NCI-H2196 treated with DMSO at 0.1 percent for 48 hours (cell line): ENCODE measurements at regions not wholly inside any gene's neighbourhood (a gene's known extent, or its start where the extent isn't known, plus 50 kb on each side); places are given as distances from the start of the nearest gene placed in this dataset.

Source experiments
- DNase-seq: peaks from one replicate; lab custom pipeline; 2025; ENCODE audit not compliant: unreplicated experiment; lab: John Stamatoyannopoulos, UW

- no peak for DNase-seq
Observed at GRCh38 chr1:30194046-30194619, 529.3 kb downstream of the MATN1 start.

GRCh38 chr1:30192969-30193630 is 530.3 kb downstream of the MATN1 start:
- no peak for DNase-seq

GRCh38 chr1:30191154-30191702 is 532.2 kb downstream of the MATN1 start:
- no peak for DNase-seq

GRCh38 chr1:30190511-30191153 is 532.8 kb downstream of the MATN1 start:
- DNase-seq: no peak

- DNase-seq: no peak
Observed at GRCh38 chr1:30189818-30190500, 533.4 kb downstream of the MATN1 start.

GRCh38 chr1:30188999-30189398 is 534.4 kb downstream of the MATN1 start:
- DNase-seq: no peak

GRCh38 chr1:30188329-30188728 is 535.1 kb downstream of the MATN1 start:
- no peak for DNase-seq

- no peak for DNase-seq
Observed at GRCh38 chr1:30187413-30188023, 535.9 kb downstream of the MATN1 start.

- DNase-seq: no peak
Observed at GRCh38 chr1:30186586-30186985, 536.8 kb downstream of the MATN1 start.

- no peak for DNase-seq
Observed at GRCh38 chr1:30185809-30186208, 537.6 kb downstream of the MATN1 start.

- no peak for DNase-seq
Observed at GRCh38 chr1:30185313-30185712, 538.1 kb downstream of the MATN1 start.

GRCh38 chr1:30184393-30185141 is 538.8 kb downstream of the MATN1 start:
- no peak for DNase-seq

- no peak for DNase-seq
Observed at GRCh38 chr1:30183895-30184294, 539.5 kb downstream of the MATN1 start.

GRCh38 chr1:30183006-30183405 is 540.4 kb downstream of the MATN1 start:
- DNase-seq: no peak

GRCh38 chr1:30179942-30180543 is 543.3 kb downstream of the MATN1 start:
- DNase-seq: no peak

- DNase-seq: no peak
Observed at GRCh38 chr1:30176477-30176876, 546.9 kb downstream of the MATN1 start.

GRCh38 chr1:30174499-30174898 is 548.9 kb downstream of the MATN1 start:
- DNase-seq: no peak

GRCh38 chr1:30173560-30173959 is 549.8 kb downstream of the MATN1 start:
- no peak for DNase-seq

- no peak for DNase-seq
Observed at GRCh38 chr1:30172757-30173156, 550.6 kb downstream of the MATN1 start.

GRCh38 chr1:30172299-30172694 is 551.1 kb downstream of the MATN1 start:
- DNase-seq: no peak
